Stimulated activated CD4-positive, alpha-beta T cell treated with anti-CD3 and anti-CD28 coated beads, Interleukin-1b, Interleukin-23, amount 100 ng/mL, for 24 hours (primary cell): ENCODE measurements at regions not wholly inside any gene's neighbourhood (a gene's known extent, or its start where the extent isn't known, plus 50 kb on each side); places are given as distances from the start of the nearest gene placed in this dataset.
"Not testable (repeated sequence)": the region's sequence is repeated elsewhere in the genome, so short reads cannot be mapped to it uniquely, and the experiment has no call there.

ENCODE experiments used
- DNase-seq, 4 experiments: peaks; one replicate each; pipeline ENCODE4 v3.0.0-alpha.2; 2020; ENCODE audit warnings: low read depth in 4 of 4, low spot score in 1 of 4

DNA sequence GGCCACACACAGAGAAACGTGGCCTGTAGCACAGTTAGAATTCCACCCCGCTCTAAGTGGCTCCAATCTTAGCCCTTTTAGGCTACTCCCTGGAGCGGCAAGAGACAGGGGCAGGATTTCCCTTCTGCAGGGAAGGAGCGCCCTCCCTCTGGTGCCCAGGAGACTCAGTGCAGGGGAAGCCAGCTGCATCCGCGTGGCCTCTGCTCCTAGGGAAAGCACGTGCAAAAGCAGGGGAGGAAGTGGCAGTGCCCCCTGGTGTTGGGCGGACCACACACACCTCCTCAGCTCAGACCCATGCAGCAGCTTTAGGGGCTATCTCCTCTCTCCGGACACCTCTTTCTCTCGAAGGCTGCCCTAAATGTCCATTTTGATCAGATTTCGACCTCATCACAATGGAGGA lies 50.0 kb downstream of the SPRING1 start:
- DNase-seq: peak in 3 of 4 experiments; percentile 13 to 21 (median 21)

DNA sequence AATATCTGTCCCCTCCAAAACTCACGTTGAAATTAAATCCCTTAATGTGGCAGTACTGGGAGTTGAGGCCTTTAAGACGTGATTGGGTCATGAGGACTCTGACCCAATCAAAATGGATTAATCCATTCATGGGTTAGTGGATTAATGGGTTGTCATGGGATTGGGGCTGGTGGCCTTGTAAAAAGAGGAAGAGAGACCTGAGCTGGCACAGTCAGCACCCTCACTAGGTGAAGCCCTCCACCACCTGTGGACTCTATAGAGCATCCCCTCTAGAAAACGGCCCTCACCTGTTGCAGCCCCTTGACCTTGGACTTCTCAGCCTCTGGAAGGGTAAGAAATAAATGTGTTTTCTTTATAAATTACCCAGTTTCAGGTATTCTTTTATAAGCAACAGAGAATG lies 53.0 kb downstream of the SPRING1 start:
- no peak for DNase-seq

DNA sequence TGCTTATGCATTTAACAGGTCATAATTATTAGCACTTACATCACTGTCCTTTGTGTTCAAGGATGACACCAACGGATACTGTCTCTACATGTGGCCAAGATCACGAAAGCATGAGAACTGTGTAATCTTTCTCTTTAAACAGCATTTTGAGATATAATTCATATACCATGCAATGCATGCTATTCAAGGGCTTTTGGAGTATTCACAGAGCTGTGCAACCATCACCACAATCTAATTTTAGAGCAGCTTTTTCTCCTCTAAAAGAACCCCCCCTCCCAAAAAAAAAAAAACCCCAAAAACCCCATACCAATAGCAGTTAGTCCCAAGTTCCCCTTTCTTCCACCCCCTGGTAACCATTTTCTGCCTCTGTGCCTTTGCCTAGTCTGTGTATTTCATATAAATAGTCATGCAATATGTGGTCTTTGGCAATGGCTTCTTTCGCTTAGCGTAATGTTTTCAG lies 60.6 kb downstream of the SPRING1 start:
- DNase-seq: no peak

DNA sequence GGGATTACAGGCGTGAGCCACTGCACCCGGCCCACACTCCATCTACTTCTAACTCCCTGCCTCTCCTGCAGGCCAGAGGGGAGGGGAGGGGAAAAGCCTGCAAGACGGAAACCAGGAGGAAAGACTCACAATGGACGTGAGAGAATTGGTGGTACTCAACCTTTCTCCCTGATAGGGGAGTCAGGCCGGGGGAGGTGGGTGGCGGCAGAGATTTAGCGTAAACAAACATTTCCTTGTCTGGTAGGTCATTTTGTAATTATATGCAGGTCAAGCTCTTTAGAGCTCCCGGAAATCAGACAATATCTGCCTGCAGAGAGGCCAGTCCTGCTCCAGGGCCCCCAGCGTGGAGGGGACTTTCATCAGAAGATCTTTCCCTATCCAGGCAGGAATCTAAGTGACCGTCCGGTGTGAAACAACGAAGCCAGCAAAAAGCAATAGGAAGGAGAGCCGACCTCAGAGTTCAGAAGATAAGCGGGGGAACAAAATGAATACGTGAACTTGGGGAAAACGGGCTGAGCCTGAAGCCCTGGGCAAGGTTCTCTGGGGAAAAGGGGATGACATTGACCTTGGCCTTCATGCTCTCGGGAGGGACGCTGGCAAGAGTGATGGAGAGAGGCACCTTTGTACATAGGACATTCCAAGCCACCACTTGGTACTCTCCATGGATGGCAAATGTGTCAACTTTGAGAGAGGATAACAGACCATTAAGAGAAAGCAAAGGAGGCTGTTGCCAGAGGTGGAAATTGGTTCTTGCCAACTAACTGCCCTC lies 62.3 kb downstream of the SPRING1 start:
- DNase-seq: no peak

DNA sequence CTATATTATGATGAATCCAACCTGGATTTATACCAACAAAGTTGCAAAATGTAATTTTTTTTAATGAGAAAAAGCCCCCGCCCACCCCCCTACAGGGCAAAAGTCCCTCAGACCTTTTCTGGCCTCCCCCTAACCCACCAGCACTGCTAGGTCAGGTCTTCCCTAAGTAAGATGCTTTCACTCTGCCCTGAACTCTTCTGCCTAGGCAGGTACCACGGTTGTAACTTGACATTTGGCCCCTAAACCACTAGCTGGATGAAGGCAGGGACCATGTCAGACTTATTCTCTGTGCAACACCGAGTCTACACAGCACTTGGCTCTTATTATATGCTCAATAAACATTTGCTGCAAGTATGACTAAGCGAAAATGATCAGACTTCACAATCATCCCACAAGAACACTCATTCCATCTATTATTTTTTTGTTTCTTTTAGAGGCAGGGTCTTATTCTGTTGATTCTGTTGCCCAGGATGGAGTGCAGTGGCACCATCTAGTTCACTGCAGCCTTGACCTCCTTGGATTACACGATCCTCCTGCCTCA lies 63.2 kb downstream of the SPRING1 start:
- DNase-seq: no peak

DNA sequence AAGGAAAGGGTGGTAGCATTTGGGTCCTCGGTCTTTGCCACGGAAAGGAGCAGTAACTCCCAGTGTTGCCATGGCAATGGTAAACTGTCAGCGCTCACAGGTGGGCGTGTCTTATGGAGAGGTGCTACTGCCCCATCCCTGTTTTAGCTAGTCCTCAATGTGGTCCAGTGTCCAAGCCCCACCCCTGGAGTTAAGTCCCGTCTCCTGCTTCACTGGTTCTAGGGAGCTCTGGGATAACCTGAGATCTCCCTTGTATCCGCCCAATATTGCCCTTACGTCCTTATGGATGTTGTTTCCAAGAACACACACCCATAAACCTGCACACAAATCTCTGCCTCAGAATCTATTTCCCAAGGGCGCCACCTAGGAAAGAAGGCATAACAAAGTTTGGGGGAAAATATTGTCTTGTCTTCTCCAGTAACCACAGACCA lies 64.2 kb downstream of the SPRING1 start:
- DNase-seq: no peak

DNA sequence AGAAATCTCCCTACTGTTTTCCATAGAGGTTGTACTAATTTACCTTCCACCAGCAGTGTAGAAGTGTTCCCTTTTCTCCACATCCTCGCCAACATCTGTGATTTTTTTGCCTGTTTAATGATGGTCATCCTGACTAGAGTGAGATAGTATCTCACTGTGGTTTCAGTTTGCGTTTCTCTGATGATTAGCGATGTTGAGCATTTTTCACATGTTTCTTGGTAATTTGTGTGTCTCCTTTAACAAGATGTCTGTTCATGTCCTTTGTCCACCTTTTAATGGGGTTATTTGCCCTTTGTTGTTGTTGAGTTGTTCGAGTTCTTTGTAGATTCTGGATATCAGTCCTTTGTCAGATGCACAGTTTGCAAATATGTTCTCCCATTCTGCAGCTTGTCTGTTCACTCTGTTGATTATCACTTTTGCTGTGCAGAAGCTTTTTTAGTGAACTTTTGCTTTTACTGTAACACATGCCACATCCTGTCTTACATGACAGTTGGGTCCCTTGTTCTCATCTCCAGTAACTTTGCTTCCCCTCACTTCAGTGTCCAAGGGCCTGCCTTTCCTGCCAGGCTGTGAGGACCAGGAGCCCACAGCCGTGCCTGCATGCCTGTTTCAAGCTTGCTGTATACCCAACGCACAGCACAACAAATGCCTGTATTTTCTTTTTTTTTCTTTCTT lies 64.9 kb downstream of the SPRING1 start:
- DNase-seq: no peak

DNA sequence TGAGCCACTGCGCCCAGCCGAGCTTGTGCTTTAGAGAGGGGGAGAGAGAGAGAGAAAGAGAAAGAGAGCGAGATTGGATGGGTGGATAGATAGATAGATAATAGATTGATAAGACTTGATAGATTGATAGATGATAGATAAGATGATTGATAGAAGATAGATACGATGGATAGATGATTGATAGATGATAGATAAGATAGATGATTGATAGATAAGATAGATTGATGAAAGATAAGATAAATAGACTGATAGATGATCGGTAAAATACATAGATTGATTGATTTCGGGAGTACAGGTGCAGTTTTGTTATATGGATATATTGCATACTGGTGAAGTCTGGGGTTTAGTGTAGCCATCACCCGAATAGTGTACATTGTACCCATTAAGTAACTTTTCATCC lies 65.9 kb downstream of the SPRING1 start:
- DNase-seq: no peak

DNA sequence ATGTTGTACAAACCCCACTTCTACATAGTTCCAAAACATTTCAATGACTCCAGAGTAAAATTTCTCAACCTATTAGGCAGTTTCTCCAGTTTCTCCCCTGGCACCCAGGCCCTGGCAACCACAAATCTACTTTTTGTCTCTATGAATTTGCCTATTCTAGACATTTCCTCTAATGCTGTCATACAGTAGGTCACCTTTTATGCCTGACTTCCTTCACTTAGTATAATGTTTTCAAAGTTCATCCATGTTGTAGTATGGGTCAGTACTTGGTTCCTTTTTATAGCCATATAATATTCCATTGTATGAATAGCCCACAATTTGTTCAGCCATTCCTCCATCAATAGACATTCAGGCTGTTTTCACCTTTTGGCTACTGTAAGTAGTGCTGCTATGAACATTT lies 67.0 kb downstream of the SPRING1 start:
- no peak for DNase-seq

DNA sequence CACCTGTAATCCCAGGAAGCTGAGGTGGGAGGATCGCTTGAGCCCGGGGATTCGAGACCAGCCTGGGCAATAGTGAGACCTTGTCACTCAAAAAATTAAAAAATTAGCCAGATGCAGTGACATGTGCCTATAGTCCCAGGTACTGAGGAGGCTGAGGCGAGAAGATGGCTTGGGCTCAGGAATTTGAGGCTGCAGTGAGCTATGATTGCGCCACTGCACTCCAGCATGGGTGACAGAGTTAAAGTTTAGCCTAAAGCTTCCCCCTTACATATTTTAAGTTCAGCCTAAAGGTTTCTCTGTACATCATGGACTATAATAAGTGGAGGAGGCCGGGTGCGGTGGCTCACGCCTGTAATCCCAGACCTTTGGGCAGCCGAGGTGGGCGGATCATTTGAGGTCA lies 70.1 kb downstream of the SPRING1 start:
- DNase-seq: no peak

DNA sequence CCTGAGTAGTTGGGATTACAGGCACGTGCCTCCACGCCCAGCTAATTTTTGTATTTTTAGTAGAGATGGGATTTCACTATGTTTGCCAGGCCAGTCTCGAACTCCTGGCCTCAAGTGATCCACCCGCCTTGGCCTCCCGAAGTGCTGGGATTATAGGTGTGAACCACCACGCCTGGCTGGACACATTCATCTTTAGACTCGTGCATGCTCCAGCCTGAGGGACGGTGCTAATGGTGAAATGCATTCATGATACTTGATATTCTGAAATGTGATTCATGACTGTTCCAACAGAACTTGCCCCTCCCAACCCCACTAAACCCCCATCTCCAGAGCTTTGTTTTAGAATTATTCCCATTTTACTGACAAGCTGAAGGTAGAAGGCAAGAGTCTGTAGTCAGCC lies 71.0 kb downstream of the SPRING1 start:
- not testable (repeated sequence) for DNase-seq

DNA sequence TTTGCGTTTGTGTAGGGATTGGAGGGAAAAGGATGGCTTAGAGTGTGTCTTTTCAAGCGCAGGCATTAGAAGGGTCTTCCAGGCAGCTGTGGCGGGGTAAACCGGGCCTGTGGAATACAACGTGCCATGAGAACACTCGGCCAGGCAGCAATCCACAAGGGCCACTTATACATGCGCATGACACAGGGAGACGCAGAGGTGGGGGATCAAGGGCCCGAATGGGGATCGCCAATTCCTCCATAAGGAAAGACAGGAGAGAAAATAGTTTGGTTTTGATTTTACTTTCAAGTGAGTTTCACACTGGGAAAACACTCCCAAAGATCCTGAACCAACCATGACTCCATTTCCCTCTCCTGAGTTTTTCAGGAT lies 71.6 kb downstream of the SPRING1 start:
- DNase-seq: no peak

DNA sequence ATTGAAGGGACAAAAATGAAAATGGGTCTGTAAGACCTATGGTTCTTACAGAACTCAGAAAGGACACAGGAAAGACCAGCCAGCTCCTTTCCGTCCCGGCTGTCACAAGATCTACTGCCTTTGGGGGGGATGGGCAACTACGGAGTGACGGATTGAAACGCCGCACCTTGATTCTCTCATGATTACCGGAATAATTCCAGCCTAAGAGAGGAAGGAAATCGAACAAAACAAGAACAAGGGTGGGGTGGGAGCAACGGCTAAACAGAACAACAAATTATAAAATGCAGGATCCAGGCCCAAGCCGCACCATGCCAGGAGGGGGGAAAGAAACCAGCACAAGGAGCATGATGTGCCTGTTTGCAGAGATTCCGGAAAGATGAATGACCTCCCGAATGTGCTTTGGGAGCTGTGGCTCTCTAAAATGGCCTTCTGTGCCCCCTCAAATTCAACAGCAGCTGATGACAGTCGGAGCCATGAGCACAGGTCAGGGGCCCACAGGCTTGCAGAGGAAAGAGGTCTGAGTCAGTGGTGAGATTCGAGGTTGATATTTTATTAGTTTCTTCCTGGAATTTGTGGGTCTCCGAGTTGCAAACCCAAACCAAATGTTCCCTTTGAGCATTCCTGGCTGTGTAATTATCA lies 72.1 kb downstream of the SPRING1 start:
- no peak for DNase-seq

DNA sequence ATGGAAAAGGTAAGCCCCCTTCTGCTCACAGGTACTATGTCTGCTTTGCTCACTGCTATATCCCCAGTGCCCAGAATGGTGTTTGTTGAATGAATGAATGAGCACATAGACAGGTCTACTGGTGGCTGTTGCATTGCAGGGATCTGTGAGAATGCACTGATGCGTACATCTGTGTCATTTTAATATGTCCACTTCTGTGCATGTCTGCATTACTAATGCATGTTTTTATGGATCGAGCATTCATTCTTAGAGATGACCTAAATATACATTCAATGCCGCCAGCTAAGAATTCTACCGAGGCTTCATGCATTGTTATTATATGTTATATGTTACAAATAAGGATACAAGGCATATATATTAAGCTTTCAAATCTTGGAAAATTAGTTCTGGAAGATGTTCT lies 73.8 kb downstream of the SPRING1 start:
- DNase-seq: no peak

DNA sequence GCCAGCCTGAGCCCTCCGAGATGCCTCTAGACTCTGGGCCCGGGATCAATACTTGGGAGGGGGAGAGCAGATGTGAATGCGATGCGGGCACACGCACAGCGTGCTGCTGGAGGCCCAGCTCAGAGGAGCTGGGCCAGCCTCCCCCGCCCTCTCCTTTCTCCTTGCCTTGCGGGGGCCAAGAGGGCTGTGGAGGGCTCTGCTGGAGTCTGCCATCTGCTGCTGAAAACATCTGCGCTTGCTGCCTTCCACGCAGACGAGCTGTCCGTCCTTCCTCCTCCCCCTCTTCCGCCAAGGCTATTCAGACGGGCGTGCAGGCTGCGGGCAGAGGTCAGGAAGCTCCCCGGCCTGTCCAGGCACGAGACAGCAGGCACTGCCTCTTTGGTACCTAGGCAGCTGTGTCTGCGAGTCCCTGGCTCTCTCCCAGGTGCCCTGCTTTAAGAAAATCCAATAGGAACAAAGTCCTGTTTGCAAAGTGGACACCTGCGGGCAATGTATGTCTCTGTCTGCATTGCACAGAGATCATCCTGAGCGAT lies 75.2 kb downstream of the SPRING1 start:
- no peak for DNase-seq

DNA sequence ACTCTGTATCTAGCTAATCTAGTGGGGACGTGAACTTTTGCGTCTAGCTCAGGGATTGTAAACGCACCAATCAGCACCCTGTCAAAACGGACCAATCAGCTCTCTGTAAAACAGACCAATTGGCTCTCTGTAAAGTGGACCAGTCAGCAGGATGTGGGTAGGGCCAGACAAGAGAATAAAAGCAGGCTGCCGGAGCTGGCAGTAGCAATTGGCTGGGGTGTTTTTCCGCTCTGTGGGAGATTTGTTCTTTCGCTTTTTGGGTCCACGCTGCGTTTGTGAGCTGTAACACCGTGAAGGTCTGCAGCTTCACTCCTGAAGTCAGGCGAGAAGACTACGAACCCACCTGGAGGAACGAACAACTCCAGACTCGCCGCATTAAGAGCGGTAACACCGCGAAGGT lies 76.5 kb downstream of the SPRING1 start:
- no peak for DNase-seq

DNA sequence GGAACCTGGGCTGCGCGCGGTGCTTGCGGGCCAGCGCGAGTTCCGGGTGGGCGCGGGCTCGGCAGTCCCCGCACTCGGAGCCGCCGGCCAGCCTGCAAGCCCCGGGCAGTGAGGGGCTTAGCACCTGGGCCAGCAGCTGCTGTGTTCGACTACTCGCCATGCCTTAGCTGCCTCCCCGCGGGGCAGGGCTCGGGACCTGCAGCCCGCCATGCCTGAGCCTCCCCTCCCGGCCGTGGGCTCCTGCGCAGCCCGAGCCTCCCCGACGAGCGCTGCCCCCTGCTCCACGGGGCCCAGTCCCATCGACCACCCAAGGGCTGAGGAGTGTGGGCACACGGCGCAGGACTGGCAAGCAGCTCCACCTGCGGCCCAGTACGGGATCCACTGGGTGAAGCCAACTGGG lies 77.1 kb downstream of the SPRING1 start:
- not testable (repeated sequence) for DNase-seq

DNA sequence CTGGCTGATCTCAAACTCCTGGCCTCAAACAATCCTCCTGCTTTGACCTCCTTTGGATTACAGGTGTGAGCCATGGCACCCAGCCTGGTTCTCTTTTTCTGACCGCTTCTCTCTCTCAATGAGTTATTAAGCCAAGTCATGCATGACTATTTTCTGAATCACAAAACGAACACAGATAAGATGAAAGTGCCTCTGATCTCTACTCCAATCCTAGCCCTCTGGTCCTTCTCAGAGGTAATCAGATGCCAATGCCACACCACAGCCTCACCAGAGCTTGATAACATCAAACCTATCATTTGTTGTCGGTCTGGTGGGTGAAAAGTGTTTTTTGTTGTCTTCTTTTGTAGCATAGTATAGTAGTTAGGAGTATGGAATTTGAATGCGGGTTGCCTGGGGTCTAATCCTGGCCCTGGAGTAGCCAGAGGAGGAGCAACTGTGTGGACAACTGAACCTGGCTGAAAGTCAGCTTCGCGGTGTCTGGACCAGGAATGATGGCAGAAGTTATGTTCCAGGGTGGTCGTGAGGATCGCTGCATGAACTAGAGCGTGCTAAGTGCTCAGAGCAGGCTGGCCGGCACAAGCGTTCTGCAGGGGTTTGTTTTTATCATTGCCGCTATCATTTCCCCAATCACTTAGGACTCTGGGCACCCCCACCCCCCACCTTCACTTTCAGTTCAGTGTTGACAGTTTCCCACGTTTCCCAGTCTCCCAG lies 77.9 kb downstream of the SPRING1 start:
- no peak for DNase-seq

DNA sequence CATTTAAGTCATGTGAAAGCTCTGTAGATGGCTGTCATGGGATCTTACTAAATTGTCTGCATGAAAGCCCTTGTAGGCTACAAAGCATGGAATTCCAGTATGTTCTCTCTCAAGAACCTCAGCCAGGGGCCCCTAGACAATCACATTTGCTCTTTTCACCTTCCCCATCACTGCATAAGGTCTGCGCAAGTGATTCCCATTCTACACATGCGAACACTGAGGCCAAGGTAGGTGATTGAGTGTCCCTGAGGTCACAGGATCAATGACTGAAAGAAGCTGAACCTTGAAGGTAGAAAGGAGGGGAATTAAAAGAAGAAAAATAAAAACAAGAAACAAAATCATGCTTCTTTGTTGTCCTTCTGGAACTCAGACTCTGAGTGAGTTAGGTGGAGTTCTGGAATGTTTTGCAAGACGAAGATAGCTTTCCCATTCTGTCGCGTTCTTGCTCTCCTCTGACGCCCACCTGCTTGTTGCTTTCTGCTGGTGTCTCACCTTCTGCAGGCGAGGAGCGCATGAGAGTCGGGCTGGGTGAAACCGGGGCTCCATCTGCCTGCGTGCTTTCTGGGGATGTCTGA lies 79.9 kb downstream of the SPRING1 start:
- DNase-seq: no peak

DNA sequence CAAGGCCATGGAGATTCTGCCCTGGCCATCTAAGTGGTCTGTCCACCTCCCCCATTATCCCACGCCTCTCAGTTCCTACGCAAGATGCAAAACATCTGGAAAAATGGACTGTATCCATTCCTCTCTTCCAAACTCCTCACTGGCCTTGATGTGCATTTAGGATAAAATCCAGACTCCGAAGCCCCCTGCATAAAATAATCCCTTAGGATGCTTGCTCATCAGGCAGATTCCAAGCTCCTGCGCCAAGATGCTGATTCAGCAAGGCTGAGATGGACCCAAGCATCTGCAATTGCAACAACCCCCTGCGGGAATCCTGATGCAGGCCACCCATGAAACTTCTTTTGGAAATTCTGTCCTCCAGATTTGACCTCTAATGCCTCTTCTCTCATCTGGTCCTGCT lies 81.6 kb downstream of the SPRING1 start:
- DNase-seq: no peak

DNA sequence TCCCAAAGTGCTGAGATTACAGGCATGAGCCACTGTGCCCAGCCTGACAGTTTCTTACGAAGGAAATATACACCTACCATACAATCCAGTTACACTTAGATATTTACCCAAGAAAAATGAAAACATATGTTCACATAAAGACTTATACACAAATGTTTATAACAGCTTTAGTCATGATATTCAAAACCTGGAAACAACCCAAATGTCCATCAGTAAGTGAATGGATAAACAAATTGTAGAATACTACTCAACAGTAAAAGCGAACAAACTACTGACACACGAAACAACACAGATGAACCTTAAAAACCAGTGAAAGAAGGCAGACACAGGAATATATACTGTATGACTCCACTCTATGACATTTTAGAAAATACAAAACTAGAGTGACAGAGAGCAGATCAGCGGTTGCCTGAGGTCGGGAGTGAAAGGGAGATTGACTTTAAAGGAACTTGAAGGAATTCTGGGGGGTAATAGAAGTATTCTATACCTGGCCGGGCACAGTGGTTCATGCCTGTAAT lies 83.6 kb downstream of the SPRING1 start:
- DNase-seq: no peak
